GM12892 (cell line): ENCODE measurements at regions not wholly inside any gene's neighbourhood (a gene's known extent, or its start where the extent isn't known, plus 50 kb on each side); places are given as distances from the start of the nearest gene placed in this dataset.

Experiments used
- DNase-seq: peaks from one replicate; pipeline ENCODE4 v3.0.0; 2011; ENCODE audit not compliant: insufficient read length
- FAIRE-seq: peaks from 2 replicates; lab custom pipeline; 2011; peaks lifted over from hg19 to GRCh38; lab: Jason Lieb, UNC
- POLR2A ChIP-seq: IDR thresholded peaks from 2 replicates; pipeline ENCODE4 v1.6.1; 2011; ENCODE audit warnings: low read depth, low read length, control low read depth
- POLR2AphosphoS5 ChIP-seq: IDR thresholded peaks from 2 replicates; pipeline ENCODE4 v1.6.1; 2011; ENCODE audit warnings: low read depth, low read length, control low read depth
- TAF1 ChIP-seq: IDR thresholded peaks from 2 replicates; pipeline ENCODE4 v1.6.1; 2011; ENCODE audit warnings: low read depth, mild to moderate bottlenecking, control low read depth, low read length, borderline replicate concordance

- FAIRE-seq (no peak), DNase-seq (no peak)
- TF ChIP-seq POLR2A, result no peak
- TF ChIP-seq TAF1, result no peak
- TF ChIP-seq POLR2AphosphoS5, result no peak
Measured at GRCh38 chr6:54614499-54615195, 231.9 kb upstream of the FAM83B start.

GRCh38 chr6:54617730-54618129, 228.8 kb upstream of the FAM83B start:
- TF ChIP-seq POLR2AphosphoS5 (no peak), TAF1 (no peak), POLR2A (no peak)
- no peak for FAIRE-seq
- DNase-seq, result no peak

DNA sequence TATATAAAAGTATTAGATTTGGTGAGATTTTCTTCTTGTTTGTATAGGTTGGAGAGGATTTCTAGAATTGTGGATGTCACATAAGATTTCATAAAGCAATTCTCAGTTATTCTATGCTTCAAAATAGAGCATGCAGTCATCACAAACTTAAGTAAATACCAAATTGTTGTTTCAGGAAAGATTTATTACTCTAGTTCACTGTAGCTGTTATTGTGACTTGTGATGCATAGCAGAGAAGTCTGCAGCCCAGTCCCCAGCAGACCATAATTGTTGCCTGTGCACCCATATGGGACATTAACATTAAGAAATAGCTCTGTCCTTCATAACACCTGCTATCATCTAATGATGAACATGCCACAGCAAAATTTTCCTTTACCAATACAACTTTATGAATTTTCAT, 228.0 kb upstream of the FAM83B start:
- no peak for TF ChIP-seq POLR2AphosphoS5
- TF ChIP-seq TAF1, result no peak
- no peak for TF ChIP-seq POLR2A
- FAIRE-seq, result no peak
- no peak for DNase-seq

DNA sequence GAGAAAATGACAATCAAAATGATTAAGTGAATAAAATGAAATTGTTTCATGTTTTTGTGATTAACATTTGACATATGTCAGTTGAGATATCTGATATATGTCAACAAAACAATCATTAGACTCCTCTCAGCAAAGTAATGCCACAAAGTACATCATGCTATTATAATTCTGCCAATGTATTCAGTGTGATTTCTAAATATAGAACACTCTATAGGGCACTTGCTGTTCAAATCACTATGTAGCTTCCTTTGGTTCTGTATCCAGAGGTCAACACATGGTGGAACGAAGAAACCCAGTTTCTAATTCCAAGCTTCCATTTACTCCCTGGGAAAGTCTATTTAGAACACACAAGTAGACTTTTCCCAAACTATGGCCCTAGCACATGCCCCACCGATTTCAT, 227.5 kb upstream of the FAM83B start:
- DNase-seq, result no peak
- FAIRE-seq, result no peak
- TF ChIP-seq POLR2A, result no peak
- no peak for TF ChIP-seq POLR2AphosphoS5
- TF ChIP-seq TAF1, result no peak

DNA sequence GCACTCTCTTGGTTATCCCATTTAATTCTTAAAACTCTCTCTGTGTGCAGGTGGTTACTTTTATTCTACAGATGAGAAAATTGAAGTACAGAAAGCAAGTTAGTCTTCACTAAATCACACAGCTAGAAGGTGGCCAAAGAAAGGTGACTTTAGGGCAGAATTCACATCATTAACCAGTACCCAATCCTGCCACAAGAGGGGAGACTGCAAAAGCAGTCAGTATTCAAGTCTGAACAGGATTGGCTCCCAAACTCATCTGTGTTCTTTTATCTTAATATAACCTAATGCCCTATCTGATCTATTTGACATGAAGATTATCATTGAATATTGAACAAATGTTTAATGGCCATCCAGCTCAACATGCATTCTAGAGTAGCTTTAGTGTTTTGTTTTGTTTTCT, 225.3 kb upstream of the FAM83B start:
- FAIRE-seq (no peak), DNase-seq (no peak)
- no peak for TF ChIP-seq POLR2A
- TF ChIP-seq TAF1, result no peak
- TF ChIP-seq POLR2AphosphoS5, result no peak

- no peak for TF ChIP-seq POLR2AphosphoS5
- no peak for TF ChIP-seq TAF1
- no peak for TF ChIP-seq POLR2A
- DNase-seq (no peak), FAIRE-seq (no peak)
Measured at GRCh38 chr6:54624216-54624615, 222.4 kb upstream of the FAM83B start.

GRCh38 chr6:54624779-54625178, 221.8 kb upstream of the FAM83B start:
- FAIRE-seq (no peak), DNase-seq (no peak)
- TF ChIP-seq POLR2AphosphoS5 (no peak), TAF1 (no peak), POLR2A (no peak)

DNA sequence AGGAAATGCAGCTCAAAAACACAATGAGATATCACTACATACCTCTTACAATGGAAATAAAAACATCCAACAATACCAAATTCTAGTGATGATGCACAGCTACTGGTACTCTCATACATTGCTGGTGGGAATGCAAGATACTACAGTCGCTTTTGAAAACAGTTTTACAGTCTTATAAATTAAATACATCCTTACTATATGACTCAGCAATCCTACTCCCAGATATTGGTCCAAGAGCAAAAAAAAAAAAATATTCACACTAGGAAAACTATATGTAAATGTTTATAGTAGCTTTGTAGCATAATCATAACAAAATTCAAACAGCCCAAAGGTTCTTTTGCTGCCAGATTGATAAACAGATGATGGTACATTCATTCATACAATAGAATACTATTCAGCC, 217.4 kb upstream of the FAM83B start:
- DNase-seq (no peak), FAIRE-seq (no peak)
- TF ChIP-seq POLR2AphosphoS5 (no peak), TAF1 (no peak), POLR2A (no peak)

DNA sequence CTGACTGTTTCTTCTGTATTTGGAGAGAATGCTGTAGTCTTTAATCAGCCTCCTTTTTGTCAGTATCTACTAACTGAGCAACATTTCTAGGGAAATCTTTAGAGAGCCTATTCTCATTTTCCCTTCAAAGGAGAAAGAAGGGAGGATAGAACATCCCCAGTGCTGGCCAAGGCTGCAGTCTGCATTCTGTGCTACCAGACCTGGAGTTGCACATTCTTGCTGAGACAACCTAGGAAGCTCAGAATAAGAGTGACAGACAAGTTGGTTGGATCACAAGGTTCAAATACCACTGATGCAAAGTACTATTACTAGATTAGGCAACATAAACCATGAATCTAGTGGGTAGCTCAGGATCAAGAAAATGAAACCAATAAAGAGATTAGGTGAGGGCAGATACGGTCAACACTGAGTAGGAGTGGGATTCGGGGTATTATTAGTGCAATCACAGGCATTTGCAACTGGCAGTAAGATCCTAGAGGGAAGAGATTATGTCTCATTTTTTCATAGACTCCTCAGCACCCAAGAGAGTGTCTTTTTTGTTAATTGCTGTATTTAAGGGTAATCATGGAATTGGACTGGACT, 213.5 kb upstream of the FAM83B start:
- TF ChIP-seq TAF1 (no peak), POLR2AphosphoS5 (no peak), POLR2A (no peak)
- DNase-seq (no peak), FAIRE-seq (no peak)

DNA sequence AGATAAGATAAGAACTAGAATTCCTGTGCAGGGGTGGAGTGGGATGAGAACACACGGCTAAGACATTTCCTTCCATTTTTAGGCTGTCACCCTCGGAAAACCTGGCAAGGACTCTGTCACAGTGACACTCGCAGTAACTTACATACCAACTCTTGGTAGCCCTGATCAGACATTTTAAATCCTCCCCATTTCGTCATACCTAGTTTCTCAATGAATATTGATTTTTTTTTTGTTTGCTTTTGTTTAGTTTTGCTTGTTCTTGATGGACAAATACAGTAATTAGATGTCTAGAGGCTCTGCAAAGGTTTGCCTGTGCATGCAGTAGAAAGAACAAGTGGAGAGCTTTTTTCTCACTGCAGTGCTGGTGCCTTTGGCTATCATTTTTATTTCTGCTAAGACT, 213.0 kb upstream of the FAM83B start:
- TF ChIP-seq TAF1, result no peak
- no peak for TF ChIP-seq POLR2AphosphoS5
- TF ChIP-seq POLR2A, result no peak
- FAIRE-seq, result no peak
- no peak for DNase-seq

DNA sequence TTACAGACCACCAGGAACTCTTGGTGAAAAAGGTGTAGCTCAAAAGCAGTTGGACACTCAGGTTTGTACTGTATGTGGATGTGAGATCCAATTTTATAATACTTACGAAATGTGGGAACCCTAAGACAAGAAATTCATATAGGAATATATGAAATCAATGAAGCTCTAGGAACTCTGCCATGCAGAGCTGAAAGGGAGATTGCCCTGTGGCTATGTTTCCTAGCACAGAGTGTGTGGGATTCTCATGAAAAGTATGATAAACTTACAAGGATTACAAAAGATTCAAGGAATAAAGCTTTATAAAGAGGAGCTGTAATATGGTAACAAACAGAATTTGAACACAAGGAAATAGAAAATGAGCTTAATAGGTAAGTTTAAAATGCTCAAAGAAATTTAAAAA, 205.7 kb upstream of the FAM83B start:
- FAIRE-seq (no peak), DNase-seq (no peak)

DNA sequence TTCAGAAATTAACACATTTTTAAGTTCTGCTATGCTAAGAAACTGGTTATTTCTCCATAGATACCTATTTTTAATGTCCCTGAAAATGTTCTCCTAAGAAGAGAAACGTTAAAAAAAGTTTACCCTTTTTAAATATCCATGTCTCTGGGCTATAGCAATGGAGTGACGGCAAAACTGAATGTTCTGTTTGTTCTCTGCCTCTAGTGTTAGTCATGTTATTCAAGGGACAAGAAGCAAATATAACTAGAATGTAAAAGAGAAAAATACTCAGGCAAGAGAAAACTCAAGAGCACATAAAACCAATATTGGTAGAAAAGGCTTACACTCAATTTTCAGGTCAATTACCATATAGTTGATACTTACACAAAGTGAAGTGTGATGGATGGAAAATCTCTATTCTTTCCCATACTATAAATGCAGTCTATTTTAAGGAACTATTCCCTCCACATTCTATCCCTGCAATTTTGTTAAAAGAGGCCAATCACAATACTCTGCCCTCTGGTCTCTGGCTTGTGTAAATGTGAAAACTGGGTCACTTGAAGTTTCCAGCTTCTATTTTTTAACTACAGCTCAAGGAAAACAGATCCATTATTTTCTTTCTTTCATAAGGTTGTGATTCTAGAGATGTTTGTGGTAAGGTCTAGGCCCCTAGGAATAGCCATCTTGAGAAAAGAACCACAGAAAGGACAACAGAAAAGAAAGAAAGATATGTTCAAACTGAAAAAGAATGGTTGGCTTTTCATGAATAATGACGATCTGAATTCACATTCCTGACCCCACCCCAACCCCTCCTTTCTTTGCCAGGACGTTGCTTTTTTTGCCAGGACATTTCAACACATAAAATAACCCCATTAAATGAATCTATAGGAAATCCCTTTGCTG, 200.3 kb upstream of the FAM83B start:
- no peak for FAIRE-seq
- no peak for TF ChIP-seq TAF1
- TF ChIP-seq POLR2AphosphoS5, result no peak
- TF ChIP-seq POLR2A, result no peak
- no peak for DNase-seq

More for the DNA sequence above, 205.7 kb upstream of the FAM83B start:
- no peak for TF ChIP-seq POLR2A
- no peak for TF ChIP-seq TAF1
- no peak for TF ChIP-seq POLR2AphosphoS5
